NB4 (cell line): ENCODE measurements at regions not wholly inside any gene's neighbourhood (a gene's known extent, or its start where the extent isn't known, plus 50 kb on each side); places are given as distances from the start of the nearest gene placed in this dataset.
A peak's percentile ranks its signal among the peaks of the same experiment; 100 is the strongest.

Experiments used
- DNase-seq: peaks from one replicate; pipeline ENCODE4 v3.0.0; 2010; ENCODE audit warnings: low read depth
- H3K4me3 ChIP-seq: one replicate; pipeline ENCODE4 v1.5.1; 2011; ENCODE audit warnings: mild to moderate bottlenecking, low read depth, low read length, moderate library complexity
- MYC ChIP-seq: IDR thresholded peaks from 2 replicates; pipeline ENCODE4 v1.6.1; 2011; ENCODE audit warnings: low read depth, low read length
- POLR2A ChIP-seq: IDR thresholded peaks from 2 replicates; pipeline ENCODE4 v1.6.1; 2011; ENCODE audit warnings: mild to moderate bottlenecking; ENCODE audit not compliant: insufficient read length; ENCODE audit errors: extremely low read depth
- TF ChIP-seq, protein P1 (sequence below): IDR thresholded peaks from one replicate; pipeline ENCODE4 v1.5.1; 2012; ENCODE audit warnings: low read depth, low read length
- TF ChIP-seq, protein P2 (sequence below): IDR thresholded peaks from 2 replicates; pipeline ENCODE4 v1.6.1; 2011; ENCODE audit warnings: low read depth, low read length

GRCh38 chr17:77609553-77610517 is 348.7 kb upstream of the TNRC6C start:
- no peak overlapping the region for H3K4me3 ChIP-seq
- TF ChIP-seq, protein P1, sequence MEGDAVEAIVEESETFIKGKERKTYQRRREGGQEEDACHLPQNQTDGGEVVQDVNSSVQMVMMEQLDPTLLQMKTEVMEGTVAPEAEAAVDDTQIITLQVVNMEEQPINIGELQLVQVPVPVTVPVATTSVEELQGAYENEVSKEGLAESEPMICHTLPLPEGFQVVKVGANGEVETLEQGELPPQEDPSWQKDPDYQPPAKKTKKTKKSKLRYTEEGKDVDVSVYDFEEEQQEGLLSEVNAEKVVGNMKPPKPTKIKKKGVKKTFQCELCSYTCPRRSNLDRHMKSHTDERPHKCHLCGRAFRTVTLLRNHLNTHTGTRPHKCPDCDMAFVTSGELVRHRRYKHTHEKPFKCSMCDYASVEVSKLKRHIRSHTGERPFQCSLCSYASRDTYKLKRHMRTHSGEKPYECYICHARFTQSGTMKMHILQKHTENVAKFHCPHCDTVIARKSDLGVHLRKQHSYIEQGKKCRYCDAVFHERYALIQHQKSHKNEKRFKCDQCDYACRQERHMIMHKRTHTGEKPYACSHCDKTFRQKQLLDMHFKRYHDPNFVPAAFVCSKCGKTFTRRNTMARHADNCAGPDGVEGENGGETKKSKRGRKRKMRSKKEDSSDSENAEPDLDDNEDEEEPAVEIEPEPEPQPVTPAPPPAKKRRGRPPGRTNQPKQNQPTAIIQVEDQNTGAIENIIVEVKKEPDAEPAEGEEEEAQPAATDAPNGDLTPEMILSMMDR: no peak
- TF ChIP-seq MYC (no peak), POLR2A (no peak)
- TF ChIP-seq, protein P2, sequence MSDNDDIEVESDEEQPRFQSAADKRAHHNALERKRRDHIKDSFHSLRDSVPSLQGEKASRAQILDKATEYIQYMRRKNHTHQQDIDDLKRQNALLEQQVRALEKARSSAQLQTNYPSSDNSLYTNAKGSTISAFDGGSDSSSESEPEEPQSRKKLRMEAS: peak; percentile 72
- peak; percentile 54 for DNase-seq

DNA sequence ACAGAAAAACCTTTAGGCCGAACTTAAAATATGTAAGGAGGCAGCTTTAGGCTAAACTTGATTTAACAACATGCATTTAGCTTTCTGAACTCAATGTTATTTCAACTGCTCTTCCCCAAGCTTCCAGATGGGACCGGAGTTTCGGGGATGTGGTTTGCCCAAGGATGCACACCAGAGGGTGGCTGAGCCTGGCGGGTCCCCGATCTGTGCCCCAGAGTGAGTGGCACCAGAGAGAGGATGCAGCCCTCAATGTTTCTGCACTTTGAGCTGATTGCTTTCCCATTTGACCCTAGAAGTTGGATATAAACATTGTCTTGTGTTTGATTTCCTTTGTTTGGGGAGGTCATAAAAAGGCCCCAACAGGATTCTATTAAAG is 348.0 kb upstream of the TNRC6C start:
- no peak for DNase-seq
- TF ChIP-seq MYC (no peak), POLR2A (no peak)
- TF ChIP-seq, protein P2: no peak
- TF ChIP-seq, protein P1: no peak
- no peak overlapping the region for H3K4me3 ChIP-seq

DNA sequence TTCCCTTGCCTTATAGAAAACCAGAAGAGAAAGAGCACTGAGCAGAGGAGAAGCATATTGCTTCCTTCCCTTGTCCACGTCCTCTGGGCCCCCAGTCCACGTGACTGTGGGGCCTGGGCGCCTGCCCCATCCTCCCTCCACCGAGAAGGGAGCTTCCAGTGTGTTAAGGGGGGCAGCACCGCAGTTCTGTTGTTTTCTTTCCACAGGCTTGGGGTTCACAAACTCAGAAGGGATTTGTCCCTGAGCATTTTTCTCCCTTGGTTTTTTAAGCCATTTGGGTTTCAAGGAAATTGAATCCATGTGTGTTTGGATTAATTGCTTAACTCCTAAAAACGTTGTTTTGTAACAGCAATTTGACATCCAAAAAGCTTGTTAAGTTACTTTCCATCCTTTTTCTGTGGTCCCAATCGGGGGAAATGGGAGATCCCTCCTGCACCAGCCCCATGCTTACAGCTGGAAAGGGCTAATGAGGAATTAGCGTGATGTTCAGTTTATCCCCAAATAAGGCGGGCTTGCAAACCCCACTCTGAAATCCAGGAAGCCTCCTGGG is 347.5 kb upstream of the TNRC6C start:
- H3K4me3 ChIP-seq: no peak overlapping the region
- no peak for TF ChIP-seq POLR2A
- TF ChIP-seq MYC: no peak
- TF ChIP-seq, protein P1: no peak
- TF ChIP-seq, protein P2: no peak
- no peak for DNase-seq

GRCh38 chr17:77611791-77612502 is 346.6 kb upstream of the TNRC6C start:
- DNase-seq: no peak
- TF ChIP-seq, protein P2: no peak
- H3K4me3 ChIP-seq: no peak overlapping the region

DNA sequence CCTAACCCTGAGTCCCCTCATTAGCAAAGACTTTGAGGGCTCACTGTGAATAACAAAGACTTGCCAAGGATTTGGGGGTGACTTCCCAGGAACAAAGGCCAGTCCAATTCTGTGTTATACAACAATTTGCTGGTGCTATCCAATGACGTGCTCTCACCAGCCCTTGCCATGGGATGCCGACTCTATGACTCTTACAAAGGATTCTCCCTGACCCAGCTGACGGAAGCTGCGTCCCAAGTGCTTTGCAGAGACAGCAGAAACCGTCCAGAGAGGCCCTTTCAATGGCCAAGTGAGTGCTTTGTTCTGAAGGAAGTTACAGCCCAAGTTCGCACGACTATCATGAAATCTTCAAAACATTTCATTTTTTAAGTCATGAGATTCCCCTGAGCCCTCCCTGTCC is 345.3 kb upstream of the TNRC6C start:
- TF ChIP-seq POLR2A: no peak
- TF ChIP-seq, protein P2: no peak
- TF ChIP-seq MYC: no peak
- TF ChIP-seq, protein P1: no peak
- no peak overlapping the region for H3K4me3 ChIP-seq
- DNase-seq: no peak
